Natural killer cell (primary cell): ENCODE measurements at regions not wholly inside any gene's neighbourhood (a gene's known extent, or its start where the extent isn't known, plus 50 kb on each side); places are given as distances from the start of the nearest gene placed in this dataset.

Experiments used
- ATAC-seq, 3 donors: fragments of 150-1000 bp in 2 of 3; fragments of 200-7000 bp in 1 of 3; cut with Tn5 transposase; 1 replicate in 1 of 3; 2 replicates in 2 of 3; pipeline ENCODE4 v1.10.0; 2021; ENCODE audit warnings: mild to moderate bottlenecking in 2 of 3, moderate library complexity in 2 of 3
- DNase-seq, 2 donors: peaks; one replicate each; pipeline versions ENCODE4 v3.0.0 to v3.0.0-alpha.2; 2013 to 2021; ENCODE audit warnings: mixed read lengths in 1 of 2
- H3K27ac ChIP-seq: one replicate; pipeline ENCODE4 v1.5.1; 2013; ENCODE audit warnings: mild to moderate bottlenecking, low read length
- H3K27me3 ChIP-seq: one replicate; pipeline ENCODE4 v1.6.1; 2013; ENCODE audit warnings: low read length; ENCODE audit not compliant: control insufficient read depth, insufficient read depth
- H3K36me3 ChIP-seq: one replicate; pipeline ENCODE4 v1.6.1; 2013; ENCODE audit warnings: low read length; ENCODE audit not compliant: control insufficient read depth, insufficient read depth
- H3K4me1 ChIP-seq: one replicate; pipeline ENCODE4 v1.6.1; 2013; ENCODE audit warnings: low read length; ENCODE audit not compliant: control insufficient read depth, insufficient read depth
- H3K4me3 ChIP-seq: one replicate; pipeline ENCODE4 v1.5.1; 2013; ENCODE audit warnings: low read length
- H3K9me3 ChIP-seq: one replicate; pipeline ENCODE4 v1.6.1; 2013; ENCODE audit warnings: low read length; ENCODE audit not compliant: control insufficient read depth, insufficient read depth
- H3K27ac Mint-ChIP-seq, 2 donors: one replicate each; pipeline ENCODE4 v1.8.0; 2022; ENCODE audit warnings: mild to moderate bottlenecking in 2 of 2, mixed read lengths in 2 of 2, moderate library complexity in 1 of 2
- H3K27me3 Mint-ChIP-seq, 2 donors: one replicate each; pipeline ENCODE4 v1.8.0; 2022; ENCODE audit warnings: low read depth in 2 of 2, mixed read lengths in 2 of 2
- H3K36me3 Mint-ChIP-seq: one replicate; pipeline ENCODE4 v1.8.0; 2022; ENCODE audit warnings: mixed read lengths
- H3K4me1 Mint-ChIP-seq, 2 donors: one replicate each; pipeline ENCODE4 v1.8.0; 2022; ENCODE audit warnings: mixed read lengths in 2 of 2
- H3K4me3 Mint-ChIP-seq: one replicate; pipeline ENCODE4 v1.8.0; 2022; ENCODE audit warnings: mild to moderate bottlenecking, moderate library complexity, mixed read lengths
- H3K9me3 Mint-ChIP-seq, 2 donors: one replicate each; pipeline ENCODE4 v1.8.0; 2022; ENCODE audit warnings: mixed read lengths in 2 of 2
- CTCF ChIP-seq: fragments of 200-600 bp; IDR thresholded peaks from one replicate; pipeline ENCODE4 v1.8.0; 2022; ENCODE audit warnings: antibody characterized with exemption
- WGBS: methylation state at CpG from one replicate; pipeline ENCODE4 v1.1.7; 2013; ENCODE audit warnings: missing lambda C conversion rate; ENCODE audit not compliant: insufficient coverage; 5-methylcytosine and 5-hydroxymethylcytosine counted together
- intact Hi-C: fragments of 100-400 bp; cut with micrococcal nuclease; formaldehyde crosslinking; loops from one replicate; pipeline ENCODE4 v1.14.2; 2022

GRCh38 chr3:87498358-87499080 is 222.1 kb upstream of the POU1F1 start:
- Mint-ChIP-seq H3K27me3 (no peaks in the 10 kb centered on the region), H3K4me3 (no peak overlapping the region), H3K9me3 (peaks cover 5 to 9% of the 10 kb centered on the region in 2 donors), H3K36me3 (no peaks in the 10 kb centered on the region), H3K4me1 (no peaks in the 10 kb centered on the region), H3K27ac (no peak overlapping the region)
- no peaks in the 10 kb centered on the region for H3K36me3 ChIP-seq
- TF ChIP-seq CTCF, result no peak
- no peak overlapping the region for H3K27ac ChIP-seq
- H3K9me3 ChIP-seq, result no peaks in the 10 kb centered on the region
- no CpG with 5 or more reads among the region's 1 CpG for WGBS
- intact Hi-C loops, result no loop called here
- no peaks in the 10 kb centered on the region for H3K27me3 ChIP-seq
- H3K4me1 ChIP-seq, result no peaks in the 10 kb centered on the region
- no peak overlapping the region for H3K4me3 ChIP-seq
- DNase-seq (no peak), ATAC-seq (no peak)

GRCh38 chr3:87495938-87496337 is 219.6 kb upstream of the POU1F1 start:
- H3K27ac Mint-ChIP-seq, result no peak overlapping the region
- H3K4me1 Mint-ChIP-seq, result no peaks in the 10 kb centered on the region
- DNase-seq (no peak), ATAC-seq (no peak)
- no peak for TF ChIP-seq CTCF
- no peak overlapping the region for H3K4me3 Mint-ChIP-seq
- no peak overlapping the region for H3K4me3 ChIP-seq
- no peaks in the 10 kb centered on the region for H3K27me3 ChIP-seq
- no peaks in the 10 kb centered on the region for H3K27me3 Mint-ChIP-seq
- H3K4me1 ChIP-seq, result no peaks in the 10 kb centered on the region
- H3K36me3 ChIP-seq, result no peaks in the 10 kb centered on the region
- 44% methylated on average over 1 of the region's 1 CpG for WGBS
- intact Hi-C loops, result no loop called here
- H3K36me3 Mint-ChIP-seq, result no peaks in the 10 kb centered on the region
- H3K27ac ChIP-seq, result no peak overlapping the region
- H3K9me3 ChIP-seq, result no peaks in the 10 kb centered on the region
- H3K9me3 Mint-ChIP-seq, result peaks cover 3 to 9% of the 10 kb centered on the region in 2 donors

- no peak for TF ChIP-seq CTCF
- Mint-ChIP-seq H3K4me3 (no peak overlapping the region), H3K9me3 (peaks cover 3 to 9% of the 10 kb centered on the region in 2 donors), H3K36me3 (no peaks in the 10 kb centered on the region), H3K27ac (no peak overlapping the region), H3K27me3 (no peaks in the 10 kb centered on the region), H3K4me1 (no peaks in the 10 kb centered on the region)
- intact Hi-C loops, result no loop called here
- no peak overlapping the region for H3K4me3 ChIP-seq
- 74% methylated on average over 1 of the region's 1 CpG for WGBS
- H3K4me1 ChIP-seq, result no peaks in the 10 kb centered on the region
- no peaks in the 10 kb centered on the region for H3K36me3 ChIP-seq
- ATAC-seq (no peak), DNase-seq (no peak)
- no peaks in the 10 kb centered on the region for H3K27me3 ChIP-seq
- no peak overlapping the region for H3K27ac ChIP-seq
- H3K9me3 ChIP-seq, result no peaks in the 10 kb centered on the region
Measured at GRCh38 chr3:87494264-87494663, 217.9 kb upstream of the POU1F1 start.

- H3K36me3 ChIP-seq, result no peaks in the 10 kb centered on the region
- 100% methylated on average over 2 of the region's 2 CpGs for WGBS
- no peak for TF ChIP-seq CTCF
Measured at GRCh38 chr3:87491843-87492242, 215.5 kb upstream of the POU1F1 start.

More at GRCh38 chr3:87491843-87492242, 215.5 kb upstream of the POU1F1 start:
- peaks cover 3 to 9% of the 10 kb centered on the region in 2 donors for H3K9me3 Mint-ChIP-seq
- H3K4me3 Mint-ChIP-seq, result no peak overlapping the region
- Histone ChIP-seq H3K27me3 (no peaks in the 10 kb centered on the region), H3K9me3 (no peaks in the 10 kb centered on the region), H3K4me1 (no peaks in the 10 kb centered on the region), H3K27ac (no peak overlapping the region), H3K4me3 (no peak overlapping the region)
- no peak for DNase-seq
- intact Hi-C loops, result no loop called here
- no peak for ATAC-seq
- H3K4me1 Mint-ChIP-seq, result no peaks in the 10 kb centered on the region
- no peaks in the 10 kb centered on the region for H3K36me3 Mint-ChIP-seq
- H3K27ac Mint-ChIP-seq, result no peak overlapping the region
- no peaks in the 10 kb centered on the region for H3K27me3 Mint-ChIP-seq
